GM21825 (cell line): ENCODE measurements at regions not wholly inside any gene's neighbourhood (a gene's known extent, or its start where the extent isn't known, plus 50 kb on each side); places are given as distances from the start of the nearest gene placed in this dataset.

ENCODE experiments used
- ATAC-seq: cut with Tn5 transposase; IDR thresholded peaks from one replicate; pipeline ENCODE4 v1.9.1; 2021; ENCODE audit warnings: mild to moderate bottlenecking, moderate library complexity; ENCODE audit not compliant: unreplicated experiment

DNA sequence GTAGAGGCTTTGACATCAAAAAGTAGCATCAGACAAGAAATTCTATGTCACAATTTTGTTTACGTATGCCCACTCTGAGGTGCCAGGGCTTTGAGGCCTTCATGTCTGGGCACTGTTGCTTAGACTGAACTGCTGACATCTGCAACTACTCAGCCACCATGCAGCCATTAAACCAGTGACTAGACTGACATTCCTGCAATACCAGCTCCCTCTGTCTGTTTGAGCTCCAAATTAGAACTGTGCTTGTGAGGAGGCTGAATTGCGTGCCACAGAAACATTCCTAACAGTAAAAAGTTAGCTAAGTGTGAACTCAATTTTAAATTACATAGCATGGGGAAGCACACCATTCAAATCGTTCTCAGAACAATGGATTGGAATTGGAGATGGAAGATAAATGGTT lies 163.2 kb downstream of the INSIG2 start:
- no peak for ATAC-seq

- ATAC-seq, result no peak
Measured at GRCh38 chr2:118250463-118250862, 162.2 kb downstream of the INSIG2 start.

GRCh38 chr2:118250001-118250400 lies 161.7 kb downstream of the INSIG2 start:
- ATAC-seq, result no peak

DNA sequence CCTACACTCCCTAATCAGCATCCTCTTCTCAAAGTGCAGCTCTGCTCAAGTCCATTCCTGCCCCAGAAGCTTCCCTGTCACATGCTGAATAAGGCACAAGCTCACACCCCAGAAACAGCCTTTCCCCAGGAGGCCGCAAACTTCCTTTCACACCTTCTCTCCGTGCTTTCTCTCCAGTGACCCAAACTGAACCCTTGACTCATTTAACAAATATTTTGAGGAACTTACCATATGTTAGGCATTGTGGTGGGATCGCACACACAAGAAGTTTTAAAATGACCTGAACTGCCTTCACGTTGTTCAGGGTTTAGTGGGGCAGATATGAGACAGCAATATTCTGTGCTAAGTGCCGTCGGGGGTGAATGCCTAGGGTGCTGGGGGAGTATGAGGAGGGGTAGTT lies 161.3 kb downstream of the INSIG2 start:
- peak; percentile 80 for ATAC-seq

DNA sequence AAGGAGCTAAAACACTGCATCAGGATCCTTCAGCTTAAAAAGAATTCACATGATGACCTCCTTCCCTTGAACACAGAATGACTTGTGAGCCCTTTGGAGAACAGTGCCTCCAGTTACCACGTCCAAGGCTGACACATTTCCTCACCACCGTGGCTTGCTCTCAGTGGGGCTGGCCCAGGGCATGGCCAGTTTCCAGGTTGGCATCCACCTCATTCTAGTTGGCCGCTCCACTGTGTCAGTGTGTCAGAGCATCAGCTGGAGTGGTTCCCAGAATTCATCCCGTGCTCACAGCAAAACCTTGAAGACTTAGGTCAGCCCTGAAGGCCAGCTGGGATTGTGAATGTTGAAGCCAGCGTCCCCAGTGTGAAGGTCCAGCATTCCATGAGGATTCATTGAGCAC lies 158.5 kb downstream of the INSIG2 start:
- no peak for ATAC-seq

GRCh38 chr2:118246079-118246478 lies 157.8 kb downstream of the INSIG2 start:
- ATAC-seq, result no peak

DNA sequence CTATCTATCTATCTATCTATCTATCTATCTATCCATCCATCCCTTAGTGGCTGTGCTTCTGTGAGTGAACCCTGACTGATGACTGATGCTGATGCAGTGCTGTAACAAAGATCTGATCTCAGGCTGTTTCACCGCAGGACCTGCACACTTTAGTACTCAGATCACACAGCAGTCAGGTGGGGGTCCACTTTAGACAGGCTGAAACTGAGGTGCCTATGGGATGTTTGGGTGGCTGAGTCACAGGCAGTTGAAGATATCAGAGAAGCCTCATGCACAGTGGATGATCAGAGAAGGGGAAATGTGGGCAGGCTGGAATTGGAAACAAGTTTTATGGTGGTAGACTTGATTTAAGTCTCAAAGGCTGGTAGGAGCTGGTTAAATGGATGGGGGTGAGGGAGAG lies 156.4 kb downstream of the INSIG2 start:
- ATAC-seq, result no peak

GRCh38 chr2:118243031-118243430 lies 154.8 kb downstream of the INSIG2 start:
- no peak for ATAC-seq

DNA sequence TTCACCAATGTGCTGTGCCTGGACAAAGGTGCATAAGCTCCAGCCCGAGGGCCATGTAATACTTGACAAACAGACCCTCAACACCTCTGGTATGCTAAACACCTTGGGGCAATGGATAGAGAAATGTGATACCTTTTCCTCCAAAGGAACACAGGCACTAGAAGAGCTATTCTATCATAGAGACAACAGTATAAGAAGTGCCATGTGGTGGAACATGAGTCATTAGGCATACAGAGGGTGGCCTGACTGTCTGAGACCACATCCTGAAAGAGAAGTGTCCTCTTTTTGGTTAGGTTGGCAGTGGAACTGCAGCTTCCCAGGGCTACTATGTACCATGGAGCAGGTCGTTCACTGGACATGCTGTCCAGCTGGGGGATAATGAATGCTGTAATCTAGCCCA lies 153.9 kb downstream of the INSIG2 start:
- no peak for ATAC-seq

DNA sequence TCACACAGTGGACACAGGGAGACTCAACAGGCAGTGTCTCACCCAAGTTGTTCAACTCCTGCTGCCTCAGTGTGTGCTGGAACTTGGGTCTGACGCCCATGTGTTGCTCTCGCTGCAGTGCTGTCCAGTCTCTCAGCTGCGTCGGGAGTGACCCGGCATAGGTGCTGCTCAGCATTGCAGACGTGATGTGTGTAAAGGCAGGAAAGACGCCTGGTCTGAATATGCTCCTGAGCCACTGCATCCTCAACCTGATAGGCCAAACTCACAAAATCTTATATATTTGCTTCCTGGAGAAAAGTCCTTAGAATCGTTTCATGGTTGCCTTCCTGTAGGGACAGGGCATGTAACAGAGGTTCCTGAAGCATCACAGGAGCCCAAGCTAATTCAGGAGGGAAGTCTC lies 152.9 kb downstream of the INSIG2 start:
- ATAC-seq, result no peak

DNA sequence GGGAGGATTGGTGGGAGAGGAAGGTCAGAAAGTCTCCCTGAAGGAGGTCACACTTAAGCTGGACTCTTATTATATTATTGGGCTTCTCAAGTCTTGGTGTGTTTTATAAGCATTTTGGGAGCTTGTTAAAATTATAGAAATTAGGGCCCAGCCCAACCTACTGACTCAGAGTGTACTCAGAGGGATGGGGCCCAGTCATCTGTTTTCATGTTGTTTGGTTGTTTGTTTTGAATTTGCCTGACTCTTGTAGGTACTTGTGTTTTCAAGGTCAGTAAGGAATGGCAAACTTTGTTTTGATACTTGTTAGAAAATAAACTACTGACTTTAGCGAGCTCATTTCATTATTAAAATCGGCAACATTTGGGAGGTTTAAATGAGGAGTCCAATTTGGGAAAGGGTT lies 152.0 kb downstream of the INSIG2 start:
- no peak for ATAC-seq

DNA sequence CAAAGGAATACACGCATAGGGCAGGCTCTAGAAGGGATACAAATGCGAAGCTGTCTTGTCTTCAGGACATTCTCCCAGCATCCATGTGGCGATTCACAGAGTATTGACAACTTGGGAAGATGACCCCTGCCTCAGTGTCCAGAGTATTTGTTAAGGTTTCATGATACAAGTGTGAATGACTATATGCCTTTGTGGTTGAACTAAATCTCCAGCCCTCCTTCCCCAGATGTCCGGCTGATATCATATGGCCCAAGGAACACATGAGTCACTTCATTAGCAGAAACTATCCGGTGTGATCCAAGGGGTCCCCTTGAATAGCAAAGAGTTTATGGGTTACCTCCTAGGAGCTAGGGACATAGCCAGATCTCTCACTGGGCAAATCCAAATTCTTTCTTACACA lies 151.0 kb downstream of the INSIG2 start:
- no peak for ATAC-seq

GRCh38 chr2:118237451-118237850 lies 149.2 kb downstream of the INSIG2 start:
- ATAC-seq, result no peak

GRCh38 chr2:118232796-118233195 lies 144.5 kb downstream of the INSIG2 start:
- no peak for ATAC-seq

GRCh38 chr2:118232391-118232790 lies 144.1 kb downstream of the INSIG2 start:
- ATAC-seq, result no peak

GRCh38 chr2:118231759-118232158 lies 143.5 kb downstream of the INSIG2 start:
- no peak for ATAC-seq

- ATAC-seq, result no peak
Measured at GRCh38 chr2:118227698-118228508, 139.6 kb downstream of the INSIG2 start.

DNA sequence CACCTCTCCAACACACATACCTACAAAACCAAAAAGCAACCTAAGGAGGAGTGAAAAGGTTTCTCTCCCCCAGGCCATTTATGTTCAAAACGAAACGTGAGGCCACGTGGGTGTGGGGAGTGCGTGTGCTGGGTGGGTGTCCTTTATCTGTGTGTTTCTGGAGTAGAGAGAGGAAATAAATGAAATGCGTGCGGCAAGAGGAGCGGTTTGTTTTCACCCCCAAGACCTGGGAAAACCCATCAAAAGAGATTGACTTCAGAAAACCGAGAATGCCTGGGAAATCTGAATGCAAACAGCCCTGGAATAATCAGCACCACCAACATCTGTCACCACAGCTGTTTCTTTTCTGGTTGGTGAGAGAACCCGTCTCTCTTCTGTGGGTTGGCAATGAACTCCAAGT lies 137.4 kb downstream of the INSIG2 start:
- no peak for ATAC-seq

DNA sequence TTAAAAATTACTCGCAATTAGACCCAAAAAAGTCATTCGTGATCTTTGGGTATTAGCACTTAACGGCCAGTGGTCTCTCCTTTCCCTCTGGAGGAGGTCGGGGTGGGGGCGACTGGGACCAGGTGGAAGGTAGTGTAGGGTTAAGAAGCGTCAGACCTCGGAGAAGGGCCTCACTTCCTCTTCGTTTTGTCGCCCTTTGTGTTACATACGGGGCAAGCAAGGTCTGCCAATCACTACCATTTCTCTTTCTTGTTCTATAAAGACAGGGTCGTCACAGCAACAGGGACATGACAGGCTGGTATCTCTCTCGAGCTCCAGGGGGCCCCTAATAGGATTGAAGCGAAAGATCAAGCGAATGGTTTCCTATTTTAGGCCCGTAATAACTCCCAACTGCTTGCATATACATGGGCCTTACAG lies 136.6 kb downstream of the INSIG2 start:
- no peak for ATAC-seq

DNA sequence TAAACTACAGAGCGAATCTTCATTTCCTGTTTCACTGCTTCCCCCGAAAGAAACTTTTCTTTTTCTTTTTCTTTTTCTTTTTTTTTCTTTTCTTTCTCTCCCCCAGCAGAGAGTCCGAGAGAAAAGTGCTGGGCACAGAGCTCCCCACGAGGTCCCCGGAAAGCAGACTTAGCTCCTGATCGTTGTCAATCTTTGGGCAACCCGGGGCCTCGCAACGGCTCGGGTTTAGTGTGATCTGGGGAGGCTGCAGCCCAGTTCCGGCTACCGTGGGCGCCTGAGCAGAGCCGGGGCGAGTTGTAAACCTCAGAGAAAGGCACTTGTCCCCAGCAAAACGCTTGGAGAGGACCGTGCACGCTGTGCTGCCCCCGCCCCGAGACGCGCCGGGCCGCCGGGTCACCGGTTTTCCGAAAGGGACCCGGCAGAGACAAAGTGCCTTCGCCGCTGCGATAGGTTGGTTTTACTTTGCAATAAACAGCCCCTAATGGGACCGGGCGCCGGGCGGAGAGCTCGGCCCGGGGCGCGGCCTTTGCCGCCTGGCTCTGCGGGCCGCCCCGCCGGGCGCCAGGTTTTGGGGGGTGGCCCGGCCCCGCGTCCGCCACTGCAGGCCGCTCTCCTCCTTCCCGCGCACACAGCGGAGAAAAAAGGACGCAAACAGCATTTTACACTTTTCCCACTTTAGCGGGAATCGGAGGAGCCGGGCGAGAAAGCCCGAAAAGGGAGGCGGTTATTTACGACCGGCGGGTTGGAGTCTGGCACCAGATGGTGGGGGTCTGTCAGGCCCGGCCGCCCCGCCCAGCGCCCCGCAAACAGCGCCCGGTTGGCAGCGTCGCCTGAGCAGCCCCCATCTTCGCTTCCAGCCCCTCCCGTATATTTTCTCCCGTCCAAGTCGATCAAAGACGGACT lies 136.0 kb downstream of the INSIG2 start:
- ATAC-seq, result peak; percentile 39

GRCh38 chr2:118223511-118223991 lies 135.3 kb downstream of the INSIG2 start:
- ATAC-seq, result peak; percentile 12
